A549 (cell line): ENCODE measurements at regions not wholly inside any gene's neighbourhood (a gene's known extent, or its start where the extent isn't known, plus 50 kb on each side); places are given as distances from the start of the nearest gene placed in this dataset.

ENCODE experiments used
- CEBPB ChIP-seq, 2 experiments: fragments of >200 bp in 1 of 2; sonication (Bioruptor Twin) in 1 of 2; formaldehyde crosslinking in 1 of 2; IDR thresholded peaks; 2 replicates each; pipeline ENCODE4 v1.6.1; 2012 to 2016
- CTCF ChIP-seq: fragments of >200 bp; sonication (Bioruptor Twin); formaldehyde crosslinking; IDR thresholded peaks from 3 replicates; pipeline ENCODE4 v1.5.1; 2016
- POLR2A ChIP-seq: IDR thresholded peaks from 2 replicates; pipeline ENCODE4 v1.6.1; 2012; ENCODE audit warnings: mild to moderate bottlenecking, low read length

- TF ChIP-seq CTCF = no peak
- TF ChIP-seq CEBPB (IDR thresholded peaks at IDR 0.05) = no peak
- TF ChIP-seq POLR2A = no peak
Measured at GRCh38 chr7:128160296-128160695, 80.8 kb upstream of the LEP start.
